Activated naive CD8-positive, alpha-beta T cell treated with anti-CD3 and anti-CD28 coated beads, Interleukin-2, amount 50 U/mL, for 16 hours (primary cell): ENCODE measurements at regions not wholly inside any gene's neighbourhood (a gene's known extent, or its start where the extent isn't known, plus 50 kb on each side); places are given as distances from the start of the nearest gene placed in this dataset.

ENCODE experiments used
- DNase-seq: peaks from one replicate; pipeline ENCODE4 v3.0.0-alpha.2; 2020; ENCODE audit warnings: low read depth, low spot score

DNA sequence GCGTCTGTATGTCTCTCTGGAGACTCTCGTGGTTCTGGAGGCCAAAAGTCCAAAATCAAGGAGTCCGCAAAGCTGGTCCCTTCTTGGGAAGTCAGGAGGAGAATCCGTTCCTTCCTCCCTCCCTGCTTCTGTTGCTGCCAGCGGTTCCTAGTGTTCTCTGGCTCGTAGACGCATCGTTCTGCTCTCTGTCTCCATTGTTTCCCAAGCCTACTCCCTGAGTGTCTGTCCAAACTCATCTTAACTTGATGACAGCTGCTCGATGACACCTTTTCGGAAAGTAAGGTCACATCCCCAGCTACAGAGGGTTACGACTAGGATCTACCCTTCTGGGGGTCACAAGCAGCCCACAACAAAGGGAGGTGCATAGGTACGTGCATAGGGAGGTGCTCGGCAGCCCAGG lies 80.7 kb upstream of the FOXF1 start:
- no peak for DNase-seq

DNA sequence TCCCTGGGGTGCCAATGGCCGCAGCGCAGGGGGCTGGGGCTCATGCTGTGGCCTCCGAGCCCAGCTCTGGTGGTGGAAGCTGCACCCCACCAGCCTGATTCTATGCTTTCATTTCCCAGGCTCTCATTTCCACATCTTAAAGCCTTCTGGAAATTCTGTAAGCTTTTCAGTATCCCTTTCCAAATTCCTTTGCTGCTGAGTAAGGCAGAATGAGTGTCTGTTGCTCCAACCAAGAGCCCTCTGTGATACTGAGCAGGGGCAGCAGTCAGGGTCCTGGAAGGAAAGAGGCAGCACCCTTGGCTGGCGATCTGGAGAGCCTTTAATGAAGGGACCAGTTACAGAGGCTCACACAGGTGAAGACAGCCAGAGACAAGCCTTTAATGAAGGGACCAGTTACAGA lies 79.5 kb upstream of the FOXF1 start:
- no peak for DNase-seq

- DNase-seq = no peak
Measured at GRCh38 chr16:86431540-86431939, 78.8 kb upstream of the FOXF1 start.

DNA sequence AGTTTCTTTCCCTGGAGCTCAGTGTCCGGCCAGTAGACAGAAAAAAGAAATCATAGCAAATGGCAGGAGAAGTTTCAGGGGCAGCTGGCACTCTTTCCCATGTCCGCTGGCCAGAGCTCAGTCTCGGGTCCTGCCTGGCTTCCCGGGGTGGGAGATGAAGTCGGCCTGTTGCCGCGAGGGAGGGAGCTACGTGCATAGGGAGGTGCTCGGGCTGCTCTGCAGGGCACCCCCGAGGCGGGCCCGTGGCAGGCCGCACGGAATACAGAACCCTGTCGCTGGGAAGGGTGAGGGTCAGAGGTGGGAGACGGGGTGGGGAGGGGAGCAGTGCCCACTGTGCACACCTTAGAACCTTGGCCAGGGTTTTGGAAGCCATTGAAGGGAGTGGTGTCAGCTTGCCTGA lies 78.3 kb upstream of the FOXF1 start:
- no peak for DNase-seq

GRCh38 chr16:86432691-86433090 lies 77.6 kb upstream of the FOXF1 start:
- DNase-seq = no peak

DNA sequence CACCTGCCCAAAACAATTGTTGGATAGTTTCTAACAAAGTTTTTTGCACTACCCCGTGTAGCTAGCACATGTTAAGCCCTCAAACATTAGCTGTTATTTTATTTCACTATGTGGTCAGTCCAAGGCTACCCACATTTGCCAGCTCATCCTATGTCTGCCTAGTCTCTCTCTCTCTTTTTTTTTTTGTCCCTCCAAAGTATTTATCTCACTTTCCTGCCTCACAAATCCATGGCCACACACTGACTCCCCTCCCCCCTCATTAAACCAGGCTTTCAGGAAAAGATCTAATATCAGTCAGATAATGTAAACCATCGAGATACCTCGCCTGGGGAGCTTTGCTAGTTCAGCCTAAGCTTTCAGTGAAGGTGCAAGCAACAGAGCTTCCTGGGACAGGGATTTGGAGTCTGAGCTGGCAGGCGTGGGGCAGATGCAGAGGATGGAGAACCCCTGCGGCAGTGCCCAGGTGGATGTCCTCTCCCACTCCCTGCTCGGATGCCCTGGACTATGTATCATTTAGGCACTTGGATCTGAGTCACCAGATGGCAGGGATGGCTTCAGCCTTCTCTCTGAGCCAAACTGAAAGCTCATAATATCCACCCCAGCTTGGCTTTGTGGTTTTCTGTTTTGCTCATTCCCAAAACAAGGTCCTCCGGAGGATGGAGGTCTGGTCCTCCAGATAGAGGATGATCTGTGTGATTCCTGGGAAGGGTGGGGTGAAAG lies 73.7 kb upstream of the FOXF1 start:
- no peak for DNase-seq

DNA sequence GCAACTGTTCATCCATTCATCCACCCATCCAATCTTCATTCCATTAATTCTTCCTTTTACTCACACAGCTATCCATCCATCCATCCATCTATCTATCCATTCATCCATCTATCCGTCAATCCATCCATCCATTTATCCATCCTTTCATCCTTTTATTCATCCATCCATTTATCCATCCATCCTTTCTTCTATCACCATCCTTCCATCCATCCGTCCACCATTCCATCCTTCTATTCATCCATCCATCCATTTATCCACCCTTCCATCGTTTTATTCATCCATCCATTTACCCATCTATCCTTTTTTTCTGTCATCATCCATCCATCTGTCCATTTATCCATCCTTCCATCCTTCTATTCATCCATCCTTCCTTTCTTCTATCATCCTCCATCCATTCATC lies 73.0 kb upstream of the FOXF1 start:
- DNase-seq = no peak

GRCh38 chr16:86442703-86443102 lies 67.6 kb upstream of the FOXF1 start:
- no peak for DNase-seq

DNA sequence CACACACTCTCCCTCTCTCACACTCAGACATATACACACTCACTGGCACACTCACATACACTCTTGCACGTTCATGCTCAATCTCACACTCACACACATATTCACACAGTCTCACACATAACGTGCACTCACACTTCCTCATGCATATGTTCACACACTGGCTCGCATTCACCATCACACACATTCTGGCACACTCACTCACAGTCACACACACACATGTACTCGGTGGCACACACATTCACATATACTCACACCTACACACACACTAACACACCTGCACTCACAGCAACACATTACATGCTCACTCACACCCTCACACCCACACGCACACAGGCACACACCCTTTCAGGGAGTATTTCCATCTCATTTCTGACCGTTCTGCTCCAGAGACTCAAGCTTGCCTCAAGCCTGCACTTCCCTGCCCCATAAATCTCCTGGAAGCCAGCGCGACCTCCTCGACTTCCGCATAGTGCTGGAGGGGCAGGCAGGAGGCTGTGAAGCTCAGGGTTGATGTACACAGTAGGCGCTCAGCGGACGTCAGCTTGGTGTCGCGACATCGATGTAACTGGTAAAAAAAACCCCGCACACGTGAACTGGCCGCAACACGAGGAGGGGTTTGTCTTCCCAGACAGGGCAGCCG lies 66.7 kb upstream of the FOXF1 start:
- DNase-seq = no peak

GRCh38 chr16:86444261-86444660 lies 66.1 kb upstream of the FOXF1 start:
- no peak for DNase-seq

- DNase-seq = no peak
Measured at GRCh38 chr16:86444661-86445060, 65.7 kb upstream of the FOXF1 start.

DNA sequence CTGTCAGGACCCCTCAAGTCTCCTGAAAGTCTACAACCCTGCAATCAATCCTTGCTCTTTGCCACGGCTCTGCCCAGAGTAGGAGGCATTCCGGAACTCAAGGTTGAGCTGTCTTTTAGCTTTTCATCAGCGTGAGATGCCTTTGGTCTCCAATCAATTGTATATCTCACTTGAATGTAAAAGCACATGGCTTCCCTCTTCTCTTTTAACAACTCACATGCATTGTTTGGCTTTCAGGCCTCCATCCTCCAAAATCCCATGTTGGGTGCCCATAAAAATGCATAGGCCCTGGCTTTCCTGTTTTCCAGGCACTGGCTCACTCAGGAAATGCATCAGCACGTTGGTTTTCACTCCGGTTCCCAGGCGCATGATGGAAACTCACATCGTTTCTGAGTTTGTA lies 64.0 kb upstream of the FOXF1 start:
- no peak for DNase-seq

- no peak for DNase-seq
Measured at GRCh38 chr16:86447228-86447627, 63.1 kb upstream of the FOXF1 start.

DNA sequence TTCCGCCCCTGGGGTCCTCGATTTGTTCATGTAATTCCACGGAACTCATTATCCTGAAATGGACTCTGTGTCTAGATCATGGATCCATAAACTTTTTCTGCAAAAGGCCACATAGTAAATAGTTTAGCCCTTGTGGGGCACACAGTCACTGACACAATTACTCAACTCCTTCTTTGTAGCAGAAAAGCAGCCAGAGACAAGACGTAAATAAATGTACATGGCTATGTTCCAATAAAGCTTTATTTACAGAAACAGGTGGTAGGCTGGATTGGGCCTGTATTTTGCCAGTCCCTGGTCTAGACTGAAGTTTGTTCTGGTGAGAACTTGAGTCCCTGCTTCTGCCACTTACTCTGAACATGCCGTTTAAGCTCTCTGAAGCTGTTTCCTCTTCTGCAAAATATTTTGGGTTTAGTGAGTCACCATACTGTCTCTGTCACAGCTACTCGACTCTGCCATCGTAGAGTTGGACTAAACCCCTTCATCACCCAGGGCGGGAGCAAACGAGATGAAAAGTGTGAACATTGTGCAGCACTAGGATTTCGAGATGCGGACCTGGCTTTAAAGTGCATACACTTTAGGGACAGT lies 61.9 kb upstream of the FOXF1 start:
- no peak for DNase-seq

DNA sequence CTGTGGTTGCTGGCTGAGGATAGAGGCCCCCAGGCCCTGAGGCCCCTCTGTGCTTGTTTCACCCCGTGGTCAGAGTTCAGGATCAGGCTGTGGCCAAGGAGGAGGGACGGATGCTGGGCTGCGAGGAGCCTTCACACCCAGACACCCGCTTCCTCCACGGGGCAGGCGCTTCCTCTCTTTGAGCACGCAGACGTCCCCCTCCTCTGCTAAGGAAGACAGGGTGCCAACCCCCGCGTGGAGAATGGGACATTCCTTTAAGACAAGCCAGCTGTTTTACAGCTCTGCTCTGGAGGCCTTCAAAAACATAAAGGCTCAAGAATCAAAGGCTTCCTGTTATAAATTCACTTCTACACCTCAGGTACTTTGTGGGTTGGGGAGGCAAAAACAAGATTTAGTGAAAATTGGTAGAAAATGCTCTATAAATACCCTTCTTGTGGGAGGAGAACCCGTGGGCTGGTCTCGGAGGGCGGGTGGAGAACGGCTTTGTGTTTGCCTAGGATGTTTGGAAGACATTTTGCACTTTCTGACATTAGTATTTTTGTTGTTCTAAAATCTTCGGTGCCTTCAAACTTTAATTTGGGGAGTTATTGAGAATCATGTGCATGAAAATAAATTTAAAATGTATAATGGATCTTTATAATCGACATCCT lies 60.8 kb upstream of the FOXF1 start:
- DNase-seq = no peak

GRCh38 chr16:86450691-86451090 lies 59.6 kb upstream of the FOXF1 start:
- DNase-seq = no peak

GRCh38 chr16:86452451-86452850 lies 57.9 kb upstream of the FOXF1 start:
- no peak for DNase-seq

DNA sequence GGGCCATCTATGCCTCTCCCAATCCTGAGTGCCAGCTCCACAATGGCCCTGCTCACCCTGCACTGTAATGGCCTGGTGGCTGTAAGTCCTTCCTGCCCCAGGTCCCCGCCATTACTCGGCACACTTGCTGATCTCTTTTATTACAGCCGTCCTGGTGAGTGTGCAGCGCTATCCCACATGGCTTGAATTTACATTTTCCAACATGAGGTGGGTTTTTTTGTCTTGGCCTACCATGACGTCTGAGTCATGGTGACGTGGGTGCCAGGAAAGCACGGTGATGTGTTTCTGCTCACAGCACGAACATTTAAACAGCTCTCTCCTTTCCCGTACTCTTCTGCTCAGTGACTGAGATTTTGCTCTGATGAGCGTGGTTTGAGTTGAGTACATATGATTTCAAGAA lies 55.2 kb upstream of the FOXF1 start:
- no peak for DNase-seq

DNA sequence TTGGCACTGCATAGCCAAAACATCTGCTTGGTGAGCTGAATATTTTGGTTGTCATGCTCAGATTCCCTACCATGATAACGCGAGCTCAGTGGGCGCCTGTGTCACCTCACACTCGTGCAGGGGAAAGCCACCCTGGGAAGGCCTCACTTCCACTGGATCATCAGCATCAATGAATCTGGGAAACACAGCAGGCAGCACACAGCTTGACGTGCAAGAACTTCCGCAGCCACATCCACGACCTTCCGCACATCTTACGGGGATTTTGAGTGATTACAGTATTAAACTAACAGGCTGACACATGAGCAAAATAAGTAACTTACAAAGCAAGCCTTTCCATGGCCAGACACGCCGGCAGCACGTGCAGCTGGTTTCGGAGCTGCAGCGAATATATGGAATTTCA lies 54.7 kb upstream of the FOXF1 start:
- DNase-seq = no peak

- no peak for DNase-seq
Measured at GRCh38 chr16:86457501-86458148, 52.7 kb upstream of the FOXF1 start.

DNA sequence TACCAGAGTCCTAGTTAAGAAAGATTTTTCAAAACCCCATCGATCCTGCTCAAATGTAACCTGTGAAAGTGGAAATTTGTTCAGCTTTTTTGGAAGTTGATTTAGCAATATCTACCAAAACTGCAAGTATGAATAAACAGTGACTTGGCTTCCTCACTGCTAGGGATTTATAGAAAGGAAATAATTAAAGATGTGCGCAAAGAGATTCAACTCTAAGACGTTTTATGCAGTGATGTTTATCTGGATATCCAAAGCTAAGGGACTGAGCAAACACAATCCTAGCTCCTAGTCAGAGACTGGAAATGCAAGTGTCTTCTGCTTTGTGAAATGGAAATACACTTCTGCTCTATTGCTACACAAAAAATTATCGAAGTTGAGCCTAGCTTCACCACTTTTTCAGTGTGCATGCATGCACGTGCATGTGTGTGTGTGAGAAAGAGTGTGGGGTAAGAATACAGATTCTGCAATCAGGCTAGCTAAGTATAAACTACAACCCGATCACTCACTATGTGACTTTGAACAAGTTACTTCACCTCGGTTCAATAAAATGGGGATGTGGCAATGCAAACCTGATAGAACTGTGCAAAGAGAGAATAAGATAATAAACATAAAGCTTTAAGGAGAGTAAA lies 52.1 kb upstream of the FOXF1 start:
- no peak for DNase-seq

DNA sequence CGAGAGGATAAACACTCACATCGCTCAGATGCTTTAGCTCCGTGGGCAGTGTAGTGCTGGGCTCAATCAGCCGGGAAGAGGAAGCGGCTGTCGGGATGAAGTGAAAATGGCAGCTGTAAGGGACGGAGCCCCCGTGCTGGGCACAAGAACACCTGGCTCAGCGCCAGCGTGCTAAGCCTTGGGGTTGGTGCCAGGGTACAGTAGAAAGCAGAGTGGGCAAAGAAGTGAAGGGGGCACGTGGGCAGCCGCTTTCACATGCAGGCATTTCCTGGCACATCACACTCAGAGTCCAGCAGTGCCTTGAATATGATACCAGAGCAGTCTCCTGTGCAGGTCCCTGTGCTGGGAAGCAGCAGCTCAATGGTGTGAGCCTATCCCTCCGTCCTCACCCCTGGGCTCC lies 51.1 kb upstream of the FOXF1 start:
- DNase-seq = no peak
